Stimulated activated naive CD8-positive, alpha-beta T cell treated with anti-CD3 and anti-CD28 coated beads, Interleukin-15, Interleukin-2, amounts not matched to agents 100 U/mL and 50 U/mL, for 24 hours (primary cell): ENCODE measurements at regions not wholly inside any gene's neighbourhood (a gene's known extent, or its start where the extent isn't known, plus 50 kb on each side); places are given as distances from the start of the nearest gene placed in this dataset.

Experiments used
- ATAC-seq: fragments of 150-1000 bp; cut with Tn5 transposase; one replicate; pipeline ENCODE4 v1.10.0; 2021
- DNase-seq: peaks from one replicate; pipeline ENCODE4 v3.0.0; 2021

GRCh38 chr13:103272770-103273169 is 206.6 kb upstream of the SLC10A2 start:
- DNase-seq (no peak), ATAC-seq (no peak)

GRCh38 chr13:103263448-103263847 is 197.2 kb upstream of the SLC10A2 start:
- no peak for DNase-seq
- ATAC-seq = no peak

- DNase-seq (no peak), ATAC-seq (no peak)
Observed at GRCh38 chr13:103255587-103256301, 189.5 kb upstream of the SLC10A2 start.

GRCh38 chr13:103250071-103250470 is 183.9 kb upstream of the SLC10A2 start:
- ATAC-seq (no peak), DNase-seq (no peak)

- DNase-seq (no peak), ATAC-seq (no peak)
Observed at GRCh38 chr13:103246581-103247200, 180.5 kb upstream of the SLC10A2 start.

GRCh38 chr13:103243495-103243894 is 177.3 kb upstream of the SLC10A2 start:
- DNase-seq (no peak), ATAC-seq (no peak)

- no peak for ATAC-seq
- no peak for DNase-seq
Observed at GRCh38 chr13:103238441-103238840, 172.2 kb upstream of the SLC10A2 start.

GRCh38 chr13:103236213-103236612 is 170.0 kb upstream of the SLC10A2 start:
- no peak for ATAC-seq
- no peak for DNase-seq

- DNase-seq = no peak
- ATAC-seq = no peak
Observed at GRCh38 chr13:103229674-103230073, 163.5 kb upstream of the SLC10A2 start.

- no peak for DNase-seq
- no peak for ATAC-seq
Observed at GRCh38 chr13:103224804-103225203, 158.6 kb upstream of the SLC10A2 start.

GRCh38 chr13:103222683-103223082 is 156.5 kb upstream of the SLC10A2 start:
- no peak for ATAC-seq

GRCh38 chr13:103218253-103218652 is 152.0 kb upstream of the SLC10A2 start:
- no peak for DNase-seq
- no peak for ATAC-seq

More at GRCh38 chr13:103222683-103223082, 156.5 kb upstream of the SLC10A2 start:
- DNase-seq = no peak

- ATAC-seq (no peak), DNase-seq (no peak)
Observed at GRCh38 chr13:103213152-103213551, 146.9 kb upstream of the SLC10A2 start.

GRCh38 chr13:103210348-103210747 is 144.1 kb upstream of the SLC10A2 start:
- ATAC-seq (no peak), DNase-seq (no peak)

GRCh38 chr13:103203735-103204330 is 137.6 kb upstream of the SLC10A2 start:
- no peak for ATAC-seq
- no peak for DNase-seq

- no peak for ATAC-seq
Observed at GRCh38 chr13:103200118-103200885, 134.1 kb upstream of the SLC10A2 start.

GRCh38 chr13:103199380-103200088 is 133.3 kb upstream of the SLC10A2 start:
- ATAC-seq = no peak

More at GRCh38 chr13:103200118-103200885, 134.1 kb upstream of the SLC10A2 start:
- DNase-seq = no peak

GRCh38 chr13:103196356-103196755 is 130.1 kb upstream of the SLC10A2 start:
- ATAC-seq (no peak), DNase-seq (no peak)

More at GRCh38 chr13:103199380-103200088, 133.3 kb upstream of the SLC10A2 start:
- no peak for DNase-seq

GRCh38 chr13:103195762-103196161 is 129.5 kb upstream of the SLC10A2 start:
- ATAC-seq = no peak
- DNase-seq = no peak

GRCh38 chr13:103194871-103195270 is 128.7 kb upstream of the SLC10A2 start:
- ATAC-seq = no peak

GRCh38 chr13:103192511-103193135 is 126.4 kb upstream of the SLC10A2 start:
- DNase-seq = no peak
- no peak for ATAC-seq

More at GRCh38 chr13:103194871-103195270, 128.7 kb upstream of the SLC10A2 start:
- no peak for DNase-seq
